H9 (cell line): ENCODE measurements at regions not wholly inside any gene's neighbourhood (a gene's known extent, or its start where the extent isn't known, plus 50 kb on each side); places are given as distances from the start of the nearest gene placed in this dataset.
"Not testable (repeated sequence)": the region's sequence is repeated elsewhere in the genome, so short reads cannot be mapped to it uniquely, and the experiment has no call there.

Source experiments
- DNase-seq: peaks from one replicate; pipeline ENCODE4 v3.0.0-alpha.2; 2017
- H2AFZ ChIP-seq: one replicate; pipeline ENCODE4 v1.6.1; 2013; ENCODE audit warnings: mild to moderate bottlenecking, low read length, control low read depth, moderate library complexity
- H2AK5ac ChIP-seq: 2 replicates; pipeline ENCODE4 v1.6.1; 2013; ENCODE audit warnings: low read length, control low read depth, mixed read lengths; ENCODE audit not compliant: insufficient read length
- H2BK120ac ChIP-seq: one replicate; pipeline ENCODE4 v1.6.1; 2013; ENCODE audit warnings: low read depth, mild to moderate bottlenecking, low read length, control low read depth, inconsistent platforms; ENCODE audit not compliant: poor library complexity, severe bottlenecking
- H2BK12ac ChIP-seq: 2 replicates; pipeline ENCODE4 v1.6.1; 2013; ENCODE audit warnings: low read length, control low read depth, mixed read lengths, low read depth; ENCODE audit not compliant: insufficient read length
- H2BK15ac ChIP-seq: 2 replicates; pipeline ENCODE4 v1.6.1; 2013; ENCODE audit warnings: low read depth, low read length, control low read depth
- H2BK20ac ChIP-seq: one replicate; pipeline ENCODE4 v1.6.1; 2013; ENCODE audit warnings: low read depth, mild to moderate bottlenecking, low read length, control low read depth, inconsistent platforms; ENCODE audit not compliant: poor library complexity, severe bottlenecking
- H2BK5ac ChIP-seq: 2 replicates; pipeline ENCODE4 v1.6.1; 2013; ENCODE audit warnings: low read length, control low read depth, mixed read lengths; ENCODE audit not compliant: insufficient read length
- H3K14ac ChIP-seq: 2 replicates; pipeline ENCODE4 v1.6.1; 2013; ENCODE audit warnings: low read length, control low read depth; ENCODE audit not compliant: insufficient read depth
- H3K18ac ChIP-seq: 2 replicates; pipeline ENCODE4 v1.6.1; 2013; ENCODE audit warnings: low read depth, mild to moderate bottlenecking, mixed read lengths, low read length, control low read depth; ENCODE audit not compliant: insufficient read length
- H3K23ac ChIP-seq: 2 replicates; pipeline ENCODE4 v1.6.1; 2013; ENCODE audit warnings: low read length, control low read depth, mixed read lengths, low read depth; ENCODE audit not compliant: insufficient read length
- H3K23me2 ChIP-seq: 2 replicates; pipeline ENCODE4 v1.6.1; 2013; ENCODE audit warnings: low read depth, mild to moderate bottlenecking, mixed read lengths, low read length, control low read depth; ENCODE audit not compliant: insufficient read length, poor library complexity, severe bottlenecking
- H3K27ac ChIP-seq: 2 replicates; pipeline ENCODE4 v1.5.1; 2013; ENCODE audit warnings: low read length, control low read depth, mixed read lengths, low read depth; ENCODE audit not compliant: insufficient read length
- H3K27me3 ChIP-seq: 2 replicates; pipeline ENCODE4 v1.6.1; 2013; ENCODE audit warnings: low read length, control low read depth, inconsistent platforms; ENCODE audit not compliant: insufficient read depth
- H3K4ac ChIP-seq: 2 replicates; pipeline ENCODE4 v1.6.1; 2013; ENCODE audit warnings: low read depth, mild to moderate bottlenecking, control low read depth, inconsistent platforms, low read length, moderate library complexity
- H3K4me1 ChIP-seq: 2 replicates; pipeline ENCODE4 v1.6.1; 2013; ENCODE audit warnings: low read length, control low read depth, inconsistent platforms; ENCODE audit not compliant: insufficient read depth
- H3K4me2 ChIP-seq: 2 replicates; pipeline ENCODE4 v1.6.1; 2013; ENCODE audit warnings: low read length, control low read depth, mixed read lengths; ENCODE audit not compliant: insufficient read length, insufficient read depth
- H3K56ac ChIP-seq: 2 replicates; pipeline ENCODE4 v1.6.1; 2013; ENCODE audit warnings: low read depth, mild to moderate bottlenecking, mixed read lengths, low read length, control low read depth; ENCODE audit not compliant: insufficient read length
- H3K79me1 ChIP-seq: 2 replicates; pipeline ENCODE4 v1.6.1; 2013; ENCODE audit warnings: low read depth, mild to moderate bottlenecking, moderate library complexity, low read length, control low read depth, inconsistent platforms; ENCODE audit not compliant: insufficient read depth, poor library complexity, severe bottlenecking
- H3K79me2 ChIP-seq: 2 replicates; pipeline ENCODE4 v1.6.1; 2013; ENCODE audit warnings: low read length, control low read depth, inconsistent platforms; ENCODE audit not compliant: insufficient read depth
- H3K9ac ChIP-seq: 2 replicates; pipeline ENCODE4 v1.6.1; 2013; ENCODE audit warnings: low read length, control low read depth, mixed read lengths; ENCODE audit not compliant: insufficient read length; ENCODE audit errors: extremely low read depth
- H3K9me3 ChIP-seq: one replicate; pipeline ENCODE4 v1.6.1; 2013; ENCODE audit warnings: low read depth, low read length, inconsistent platforms; ENCODE audit not compliant: control insufficient read depth
- H3T11ph ChIP-seq: one replicate; pipeline ENCODE4 v1.6.1; 2013; ENCODE audit warnings: mild to moderate bottlenecking, low read length, control low read depth, inconsistent platforms
- H4K20me1 ChIP-seq: one replicate; pipeline ENCODE4 v1.6.1; 2013; ENCODE audit not compliant: control insufficient read depth, insufficient read length, insufficient read depth
- H4K5ac ChIP-seq: 2 replicates; pipeline ENCODE4 v1.6.1; 2013; ENCODE audit warnings: low read depth, mild to moderate bottlenecking, mixed read lengths, low read length, control low read depth; ENCODE audit not compliant: insufficient read length
- H4K8ac ChIP-seq: replicated peaks from 2 replicates; pipeline ENCODE4 v1.6.1; 2013; ENCODE audit warnings: low read length, control low read depth, mixed read lengths, low read depth; ENCODE audit not compliant: insufficient read length
- H4K91ac ChIP-seq: 2 replicates; pipeline ENCODE4 v1.6.1; 2013; ENCODE audit warnings: low read depth, mild to moderate bottlenecking, moderate library complexity, mixed read lengths, low read length, control low read depth; ENCODE audit not compliant: insufficient read length
- H3K27ac Mint-ChIP-seq, 3 experiments: 2 replicates in 2 of 3; 3 replicates in 1 of 3; pipeline ENCODE4 v1.8.0; 2020 to 2021; ENCODE audit warnings: mixed read lengths in 3 of 3, mild to moderate bottlenecking in 1 of 3, moderate library complexity in 1 of 3
- H3K27me3 Mint-ChIP-seq: 2 replicates; pipeline ENCODE4 v1.8.0; 2021; ENCODE audit warnings: low read depth, mild to moderate bottlenecking, moderate library complexity, mixed read lengths
- H3K36me3 Mint-ChIP-seq, 3 experiments: 2 replicates in 2 of 3; 3 replicates in 1 of 3; pipeline ENCODE4 v1.8.0; 2020 to 2021; ENCODE audit warnings: low read depth in 3 of 3, mixed read lengths in 3 of 3; ENCODE audit not compliant: insufficient read depth in 1 of 3
- H3K4me1 Mint-ChIP-seq, 2 experiments: 2 replicates each; pipeline ENCODE4 v1.8.0; 2020; ENCODE audit warnings: mixed read lengths in 2 of 2
- H3K4me3 Mint-ChIP-seq, 2 experiments: 2 replicates in 1 of 2; 3 replicates in 1 of 2; pipeline ENCODE4 v1.8.0; 2020 to 2021; ENCODE audit warnings: mild to moderate bottlenecking in 2 of 2, mixed read lengths in 2 of 2, moderate library complexity in 1 of 2
- H3K9me3 Mint-ChIP-seq, 2 experiments: 2 replicates in 1 of 2; 3 replicates in 1 of 2; pipeline ENCODE4 v1.8.0; 2020; ENCODE audit warnings: mild to moderate bottlenecking in 2 of 2, mixed read lengths in 2 of 2, moderate library complexity in 1 of 2
- WGBS: extraction: QIAGEN DNeasy Blood & Tissue Kit; methylation state at CpG from one replicate; pipeline ENCODE4 v1.1.7; 2013; ENCODE audit warnings: missing lambda C conversion rate, low lambda C conversion rate, mixed read lengths; ENCODE audit not compliant: insufficient read length; ENCODE audit errors: extremely low coverage; 5-methylcytosine and 5-hydroxymethylcytosine counted together
- TF ChIP-seq, protein P1 (sequence below): fragments of 200-600 bp; sonication (generic); conservative IDR thresholded peaks from 3 replicates; pipeline ENCODE4 v1.8.0; 2021; ENCODE audit warnings: antibody characterized with exemption, mild to moderate bottlenecking

DNA sequence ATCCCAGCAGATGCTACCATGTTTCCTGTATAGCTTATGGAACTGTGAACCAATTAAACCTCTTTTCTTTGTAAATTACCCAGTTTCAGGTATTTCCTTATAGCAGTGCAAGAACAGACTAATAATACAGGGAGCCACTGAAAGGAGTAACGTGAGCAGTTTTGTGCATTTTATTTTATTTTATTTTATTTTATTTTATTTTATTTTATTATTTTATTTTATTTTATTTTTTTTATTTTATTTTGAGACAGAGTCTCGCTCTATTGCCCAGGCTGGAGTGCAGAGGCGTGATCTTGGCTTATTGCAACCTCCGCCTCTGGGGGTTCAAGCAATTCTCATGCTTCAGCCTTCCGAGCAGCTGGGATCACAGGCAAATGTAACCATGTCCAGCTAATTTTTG, 55.9 kb upstream of the KCNK12 start:
- Histone ChIP-seq H2BK20ac (no peak overlapping the region), H3K4ac (no peak overlapping the region), H3K27me3 (no peaks in the 10 kb centered on the region), H2BK120ac (no peak overlapping the region), H3K4me2 (no peak overlapping the region), H3K23ac (no peak overlapping the region), H3K56ac (no peak overlapping the region), H2AFZ (no peak overlapping the region), H2AK5ac (no peak overlapping the region), H3K9me3 (no peaks in the 10 kb centered on the region), H3K9ac (no peak overlapping the region), H2BK5ac (no peak overlapping the region), H4K5ac (no peak overlapping the region), H4K91ac (no peak overlapping the region), H4K8ac (no peak overlapping the region), H3K18ac (no peak overlapping the region), H2BK12ac (no peak overlapping the region), H3K23me2 (no peaks in the 10 kb centered on the region), H3T11ph (no peak overlapping the region), H3K4me1 (no peaks in the 10 kb centered on the region; the same call in 1 of the 2 replicates), H4K20me1 (no peaks in the 10 kb centered on the region), H3K79me2 (no peaks in the 10 kb centered on the region), H2BK15ac (no peak overlapping the region), H3K79me1 (no peaks in the 10 kb centered on the region), H3K14ac (no peak overlapping the region), H3K27ac (no peak overlapping the region)
- TF ChIP-seq, protein P1, sequence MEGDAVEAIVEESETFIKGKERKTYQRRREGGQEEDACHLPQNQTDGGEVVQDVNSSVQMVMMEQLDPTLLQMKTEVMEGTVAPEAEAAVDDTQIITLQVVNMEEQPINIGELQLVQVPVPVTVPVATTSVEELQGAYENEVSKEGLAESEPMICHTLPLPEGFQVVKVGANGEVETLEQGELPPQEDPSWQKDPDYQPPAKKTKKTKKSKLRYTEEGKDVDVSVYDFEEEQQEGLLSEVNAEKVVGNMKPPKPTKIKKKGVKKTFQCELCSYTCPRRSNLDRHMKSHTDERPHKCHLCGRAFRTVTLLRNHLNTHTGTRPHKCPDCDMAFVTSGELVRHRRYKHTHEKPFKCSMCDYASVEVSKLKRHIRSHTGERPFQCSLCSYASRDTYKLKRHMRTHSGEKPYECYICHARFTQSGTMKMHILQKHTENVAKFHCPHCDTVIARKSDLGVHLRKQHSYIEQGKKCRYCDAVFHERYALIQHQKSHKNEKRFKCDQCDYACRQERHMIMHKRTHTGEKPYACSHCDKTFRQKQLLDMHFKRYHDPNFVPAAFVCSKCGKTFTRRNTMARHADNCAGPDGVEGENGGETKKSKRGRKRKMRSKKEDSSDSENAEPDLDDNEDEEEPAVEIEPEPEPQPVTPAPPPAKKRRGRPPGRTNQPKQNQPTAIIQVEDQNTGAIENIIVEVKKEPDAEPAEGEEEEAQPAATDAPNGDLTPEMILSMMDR = no peak
- Mint-ChIP-seq H3K4me1 (peaks cover 11 to 20% of the 10 kb centered on the region in 2 experiments), H3K27ac (no peak overlapping the region; a peak in 1 of 7 replicates), H3K36me3 (no peaks in the 10 kb centered on the region), H3K9me3 (no peaks in the 10 kb centered on the region), H3K4me3 (no peak overlapping the region), H3K27me3 (no peaks in the 10 kb centered on the region; the same call in 1 of the 2 replicates)
- no CpG with 5 or more reads among the region's 5 CpGs for WGBS
- DNase-seq = no peak

DNA sequence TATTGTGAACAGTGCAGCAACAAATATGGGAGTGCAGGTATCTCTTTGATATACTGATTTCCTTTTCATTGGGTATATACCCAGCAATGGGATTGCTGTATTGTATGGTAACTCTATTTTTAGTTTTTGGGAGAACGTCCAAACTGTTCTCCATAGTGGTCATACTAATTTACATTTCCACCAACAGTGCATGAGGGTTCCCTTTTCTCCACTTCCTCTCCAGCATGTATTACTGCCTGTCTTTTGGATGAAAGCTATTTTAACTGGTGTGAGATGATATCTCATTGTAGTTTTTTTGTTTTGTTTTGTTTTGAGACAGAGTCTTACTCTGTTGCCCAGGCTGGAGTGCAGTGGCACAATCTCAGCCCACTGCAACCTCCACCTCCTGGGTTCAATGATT, 52.4 kb upstream of the KCNK12 start:
- H2BK5ac ChIP-seq, H3K4ac ChIP-seq, H3K4me2 ChIP-seq, H3K56ac ChIP-seq, H3K27ac ChIP-seq, H3K27me3 ChIP-seq, H2BK20ac ChIP-seq, H3K9me3 ChIP-seq, H4K8ac ChIP-seq, H3K36me3 Mint-ChIP-seq, H3K23ac ChIP-seq, H3K9ac ChIP-seq, H3K27me3 Mint-ChIP-seq, H3K18ac ChIP-seq, H3K14ac ChIP-seq, H4K5ac ChIP-seq, H2BK12ac ChIP-seq, H3K79me1 ChIP-seq, H3K4me1 ChIP-seq, H3K79me2 ChIP-seq, H3K27ac Mint-ChIP-seq, H2BK15ac ChIP-seq, DNase-seq, H2AFZ ChIP-seq, H3T11ph ChIP-seq, H3K4me3 Mint-ChIP-seq, H2AK5ac ChIP-seq, H3K9me3 Mint-ChIP-seq, H4K20me1 ChIP-seq, H2BK120ac ChIP-seq, H4K91ac ChIP-seq, H3K23me2 ChIP-seq: not testable (repeated sequence)
- WGBS = no CpG with 5 or more reads among the region's 1 CpG
- peaks cover 10 to 12% of the 10 kb centered on the region in 2 experiments for H3K4me1 Mint-ChIP-seq
